Hematopoietic multipotent progenitor cell treated with erythropoietin and hydrocortisone succinate and interleukin-3 and kit ligand, for 4 days (in vitro differentiated cells): ENCODE measurements at regions not wholly inside any gene's neighbourhood (a gene's known extent, or its start where the extent isn't known, plus 50 kb on each side); places are given as distances from the start of the nearest gene placed in this dataset.

Experiments used
- DNase-seq: peaks from one replicate; pipeline ENCODE4 v3.0.0-alpha.2; 2015

DNA sequence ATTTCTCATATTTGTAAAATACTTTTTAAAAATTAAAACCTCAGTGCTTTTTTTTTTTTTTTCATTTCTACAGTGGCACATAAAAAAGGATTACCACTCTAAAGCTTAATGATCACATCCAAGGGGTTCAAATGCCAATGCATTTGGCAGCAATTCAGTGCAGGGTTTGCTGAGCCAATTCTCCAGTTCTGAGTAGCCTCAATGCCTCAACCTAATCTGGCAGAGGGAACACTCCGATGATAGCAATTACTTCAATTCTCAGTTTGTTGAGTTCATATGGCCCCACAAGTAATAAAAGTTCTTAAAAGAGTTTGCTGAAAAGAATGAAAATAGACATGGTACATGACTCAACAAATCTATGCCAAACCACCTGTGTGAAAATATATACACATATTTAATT is 79.3 kb upstream of the RBMS3 start:
- no peak for DNase-seq

DNA sequence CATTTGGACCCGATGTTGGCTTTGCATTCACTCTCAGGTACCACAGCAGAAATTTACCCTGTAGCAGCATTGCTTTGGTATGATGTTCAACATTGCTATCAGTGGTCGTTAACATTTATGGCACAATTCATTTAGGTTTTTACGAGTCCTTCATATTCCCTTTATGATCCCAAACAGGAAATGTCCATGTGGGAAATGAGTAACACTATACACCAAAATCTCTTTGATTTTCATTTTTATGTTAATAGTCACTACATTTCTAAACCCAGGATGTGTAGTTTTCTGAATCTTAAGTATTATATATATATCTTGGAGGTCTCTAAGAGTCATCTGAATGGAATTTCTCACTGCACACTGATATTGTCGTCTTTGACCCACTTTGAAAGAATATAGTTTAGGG is 78.5 kb upstream of the RBMS3 start:
- DNase-seq = no peak

DNA sequence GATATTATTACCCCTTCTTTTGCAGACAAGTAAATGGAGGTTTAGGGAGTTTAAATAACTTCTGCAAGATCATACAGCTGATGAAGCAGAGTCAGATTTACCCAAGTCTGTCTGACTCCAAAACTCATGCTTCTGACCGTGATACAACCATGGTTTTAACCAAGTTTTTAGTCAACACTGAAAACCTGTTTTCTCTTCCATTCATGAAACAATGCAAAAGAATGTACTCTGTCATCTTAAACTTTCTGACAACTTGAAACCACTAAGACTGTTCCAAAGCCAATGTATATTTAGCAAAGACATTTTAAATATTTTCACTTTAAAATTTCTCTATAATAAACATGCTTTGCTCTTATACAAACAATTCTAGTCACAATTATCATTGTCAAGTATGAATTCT is 77.0 kb upstream of the RBMS3 start:
- DNase-seq = no peak

DNA sequence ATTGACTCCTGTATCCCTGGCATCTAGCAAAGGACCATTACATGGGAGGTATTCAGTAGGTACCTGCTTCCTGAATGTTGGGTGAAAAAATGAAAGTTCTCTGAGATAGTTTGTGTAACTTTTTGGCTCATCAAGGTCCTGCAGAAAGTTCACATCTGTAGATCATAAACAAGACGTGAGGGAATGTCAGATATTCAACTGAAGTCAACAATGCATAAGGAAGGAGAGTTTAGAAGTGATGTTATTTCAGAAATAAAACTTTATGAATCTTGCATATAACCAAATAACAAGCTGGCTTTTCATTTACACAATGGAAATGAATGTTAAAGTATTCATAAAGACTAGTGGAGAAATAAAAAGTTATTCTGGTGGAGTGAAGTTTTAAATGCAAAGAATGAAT is 73.4 kb upstream of the RBMS3 start:
- DNase-seq = no peak

DNA sequence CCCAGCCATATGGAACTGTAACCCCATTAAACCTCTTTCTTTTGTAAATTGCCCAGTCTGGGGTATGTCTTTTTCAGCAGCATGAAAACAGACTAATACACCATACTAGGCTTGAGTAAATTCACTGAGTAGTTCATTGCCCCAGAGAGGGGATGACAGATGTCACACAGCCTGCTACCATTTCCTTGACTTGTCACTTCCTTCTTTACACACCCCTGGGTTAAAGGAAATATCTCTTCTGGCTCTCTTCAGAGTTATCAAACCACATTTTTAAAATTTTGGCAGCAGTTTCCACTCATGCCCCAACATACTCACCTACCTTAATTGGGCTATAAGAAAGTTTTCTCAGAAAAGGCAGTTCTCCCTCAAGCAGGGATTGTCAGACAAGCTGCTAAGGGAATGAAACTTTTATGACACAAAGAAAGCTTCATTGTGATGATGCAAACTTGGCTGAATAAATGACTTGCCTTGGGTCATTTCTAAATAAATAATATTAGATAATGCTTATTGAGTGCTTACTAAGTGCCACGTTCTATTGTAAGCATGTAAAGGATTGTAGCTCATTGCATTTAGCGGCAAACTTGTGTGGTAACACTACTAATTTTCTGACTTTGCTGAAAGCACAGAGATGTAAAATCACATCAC is 68.0 kb upstream of the RBMS3 start:
- no peak for DNase-seq

DNA sequence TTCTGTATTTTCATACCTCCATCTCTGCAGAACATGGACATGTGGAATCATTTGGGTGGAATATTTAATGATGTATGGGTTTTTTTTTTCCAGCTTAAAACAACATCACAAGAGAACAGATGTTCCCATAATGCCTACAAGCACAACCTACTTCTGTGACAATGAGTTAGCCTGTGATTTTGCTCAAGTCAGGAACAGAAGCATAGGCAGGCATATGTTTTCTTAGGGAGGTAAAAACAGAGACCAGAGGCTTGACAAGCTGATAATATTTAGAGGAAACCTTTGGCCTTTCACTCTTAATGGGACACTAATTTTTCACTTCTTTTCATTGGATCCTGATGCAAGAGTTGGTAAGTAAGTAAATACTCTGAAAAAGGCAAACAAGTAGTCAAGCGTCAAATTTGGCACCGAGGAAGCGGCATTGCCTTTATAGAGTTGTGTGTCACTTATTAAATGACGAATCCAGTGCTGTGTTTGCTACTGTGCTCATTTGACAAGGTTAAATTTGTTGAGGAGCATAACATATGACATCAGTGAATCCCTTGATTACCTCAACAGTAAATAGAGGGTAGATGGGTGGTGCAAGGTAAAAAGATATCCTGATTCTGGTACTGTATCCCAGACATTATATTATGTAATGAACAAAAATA is 66.7 kb upstream of the RBMS3 start:
- DNase-seq = no peak

DNA sequence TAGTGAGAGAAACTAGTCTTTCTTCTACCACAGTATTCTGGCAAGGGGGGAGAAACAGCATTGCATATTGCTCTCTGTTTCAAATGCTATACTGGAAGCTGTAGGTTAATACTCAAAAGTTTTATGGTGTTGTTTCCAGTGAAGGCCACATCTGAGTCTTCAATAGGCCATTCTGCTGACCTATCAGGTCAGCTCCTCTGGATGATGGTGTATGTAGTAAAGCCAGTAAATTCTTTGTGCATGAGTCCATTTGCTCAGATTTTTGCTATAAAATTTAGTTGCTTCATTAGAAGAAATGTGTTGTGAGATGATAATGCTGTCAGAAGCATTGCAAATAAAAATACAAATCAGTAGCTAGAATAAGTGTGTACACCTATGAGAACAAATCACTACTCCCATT is 64.9 kb upstream of the RBMS3 start:
- DNase-seq = no peak

DNA sequence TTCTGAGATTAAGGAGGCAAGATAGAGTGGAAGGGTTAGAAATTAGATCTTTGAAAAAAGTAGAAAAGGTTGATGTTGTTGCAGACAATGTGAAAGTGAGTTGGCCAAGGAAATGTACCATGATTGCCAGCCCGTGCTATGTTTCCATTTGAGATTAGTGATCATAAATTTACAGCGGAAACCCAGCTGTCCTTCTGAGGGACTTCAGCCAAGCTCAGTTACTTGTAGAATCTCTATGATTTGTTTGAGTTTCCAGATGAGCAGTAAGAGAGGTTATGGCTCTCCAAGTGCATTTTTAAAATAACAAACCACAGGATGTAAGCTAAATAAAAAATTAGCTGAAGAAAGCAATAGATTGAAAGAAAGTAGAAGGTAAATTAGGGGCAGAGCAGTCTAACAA is 54.2 kb upstream of the RBMS3 start:
- DNase-seq = no peak

DNA sequence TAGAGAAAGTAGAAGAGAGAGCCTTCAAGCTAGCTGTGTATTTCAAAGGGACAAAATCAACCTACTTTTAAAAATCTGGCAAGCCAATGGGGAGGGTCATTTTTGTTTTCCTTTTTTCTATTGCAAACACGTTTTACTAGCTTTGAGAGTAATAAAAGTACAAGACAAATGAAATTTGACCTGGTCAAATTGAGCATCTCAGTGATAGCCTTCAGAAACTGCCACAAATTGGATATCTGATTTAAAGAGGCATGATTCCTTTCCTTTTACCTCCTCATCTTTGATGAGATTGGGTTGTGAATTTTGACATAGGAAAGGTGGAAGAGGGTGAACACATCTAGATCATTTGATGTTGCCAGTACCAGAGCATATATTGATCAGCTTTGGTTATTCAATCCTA is 53.6 kb upstream of the RBMS3 start:
- no peak for DNase-seq
